SK-N-SH treated with all-trans-retinoic acid at 6 μM for 48 hours (cell line): ENCODE measurements at regions not wholly inside any gene's neighbourhood (a gene's known extent, or its start where the extent isn't known, plus 50 kb on each side); places are given as distances from the start of the nearest gene placed in this dataset.

ENCODE experiments used
- ATAC-seq: fragments of 200-7000 bp; cut with Tn5 transposase; 3 replicates; pipeline ENCODE4 v1.9.1; 2020; ENCODE audit warnings: mild to moderate bottlenecking, moderate library complexity
- ARNTL ChIP-seq: fragments of 450-650 bp; formaldehyde crosslinking; IDR thresholded peaks from 2 replicates; pipeline ENCODE4 v1.5.0; 2020; ENCODE audit warnings: low read depth, mild to moderate bottlenecking, moderate library complexity, borderline replicate concordance
- BACH2 ChIP-seq: fragments of 250-450 bp; sonication (Bioruptor Pico); IDR thresholded peaks from 2 replicates; pipeline ENCODE4 v1.9.0; 2021; ENCODE audit warnings: mild to moderate bottlenecking, borderline replicate concordance
- CREB5 ChIP-seq: fragments of 250-450 bp; sonication (Bioruptor Pico); IDR thresholded peaks from 2 replicates; pipeline ENCODE4 v1.5.1; 2020; ENCODE audit warnings: low read depth, mild to moderate bottlenecking, moderate library complexity
- CSDC2 ChIP-seq: fragments of 250-450 bp; sonication (Bioruptor Pico); IDR thresholded peaks from 2 replicates; pipeline ENCODE4 v1.5.0; 2020; ENCODE audit warnings: mild to moderate bottlenecking, moderate library complexity
- ESRRG ChIP-seq: fragments of 250-450 bp; sonication (Bioruptor Pico); IDR thresholded peaks from 2 replicates; pipeline ENCODE4 v1.6.1; 2021; ENCODE audit warnings: mild to moderate bottlenecking
- GLIS3 ChIP-seq: fragments of 250-450 bp; sonication (Bioruptor Pico); IDR thresholded peaks from 2 replicates; pipeline ENCODE4 v1.5.0; 2020; ENCODE audit warnings: mild to moderate bottlenecking, moderate library complexity
- ISL1 ChIP-seq: fragments of 250-450 bp; sonication (Bioruptor Pico); IDR thresholded peaks from 2 replicates; pipeline ENCODE4 v2.1.2; 2022; ENCODE audit warnings: mild to moderate bottlenecking, moderate library complexity
- OSR1 ChIP-seq: fragments of 250-450 bp; sonication (Bioruptor Pico); IDR thresholded peaks from 2 replicates; pipeline ENCODE4 v1.8.0; 2022; ENCODE audit warnings: moderate library complexity, mild to moderate bottlenecking, inconsistent platforms
- POU6F1 ChIP-seq: fragments of 250-450 bp; sonication (Bioruptor Pico); IDR thresholded peaks from 2 replicates; pipeline ENCODE4 v1.8.0; 2021; ENCODE audit warnings: low read depth, mild to moderate bottlenecking, moderate library complexity, borderline replicate concordance
- PPARA ChIP-seq: fragments of 250-450 bp; sonication (Bioruptor Pico); IDR thresholded peaks from 2 replicates; pipeline ENCODE4 v1.5.0; 2020; ENCODE audit warnings: mild to moderate bottlenecking, borderline replicate concordance
- RARB ChIP-seq: fragments of 250-450 bp; sonication (Bioruptor Pico); IDR thresholded peaks from 2 replicates; pipeline ENCODE4 v1.8.0; 2021; ENCODE audit warnings: mild to moderate bottlenecking, moderate library complexity
- SNAI2 ChIP-seq: fragments of 250-450 bp; sonication (Bioruptor Pico); IDR thresholded peaks from 2 replicates; pipeline ENCODE4 v1.5.0; 2020; ENCODE audit warnings: mild to moderate bottlenecking, moderate library complexity
- TCF4 ChIP-seq: fragments of 250-450 bp; sonication (Bioruptor Pico); IDR thresholded peaks from 2 replicates; pipeline ENCODE4 v1.8.0; 2021; ENCODE audit warnings: mild to moderate bottlenecking, moderate library complexity, borderline replicate concordance
- TOX ChIP-seq: fragments of 250-450 bp; sonication (Bioruptor Pico); IDR thresholded peaks from 2 replicates; pipeline ENCODE4 v1.8.0; 2021; ENCODE audit warnings: mild to moderate bottlenecking, moderate library complexity, borderline replicate concordance
- TSHZ2 ChIP-seq: fragments of 250-450 bp; sonication (Bioruptor Pico); IDR thresholded peaks from 2 replicates; pipeline ENCODE4 v1.5.0; 2020; ENCODE audit warnings: mild to moderate bottlenecking, moderate library complexity
- ZC3H10 ChIP-seq: fragments of 250-450 bp; sonication (Bioruptor Pico); IDR thresholded peaks from 2 replicates; pipeline ENCODE4 v1.5.1; 2021; ENCODE audit warnings: mild to moderate bottlenecking, moderate library complexity
- ZFP3 ChIP-seq: fragments of 250-450 bp; sonication (Bioruptor Pico); IDR thresholded peaks from 2 replicates; pipeline ENCODE4 v1.5.0; 2020; ENCODE audit warnings: mild to moderate bottlenecking, moderate library complexity
- ZFP30 ChIP-seq: fragments of 450-650 bp; formaldehyde crosslinking; IDR thresholded peaks from 2 replicates; pipeline ENCODE4 v1.5.0; 2022; ENCODE audit warnings: mild to moderate bottlenecking, moderate library complexity
- ZNF565 ChIP-seq: fragments of 450-650 bp; formaldehyde crosslinking; conservative IDR thresholded peaks from 2 replicates; pipeline ENCODE4 v1.5.0; 2020; ENCODE audit warnings: low read depth, mild to moderate bottlenecking, moderate library complexity
- ZNF70 ChIP-seq: fragments of 450-650 bp; formaldehyde crosslinking; IDR thresholded peaks from 2 replicates; pipeline ENCODE4 v1.5.0; 2020; ENCODE audit warnings: mild to moderate bottlenecking, moderate library complexity
- TF ChIP-seq, protein P1 (sequence below): fragments of 250-450 bp; sonication (Bioruptor Pico); IDR thresholded peaks from 2 replicates; pipeline ENCODE4 v1.5.1; 2021; ENCODE audit warnings: mild to moderate bottlenecking, moderate library complexity
- TF ChIP-seq, protein P2 (sequence below): fragments of 250-450 bp; sonication (Bioruptor Pico); IDR thresholded peaks from 2 replicates; pipeline ENCODE4 v1.8.0; 2020; ENCODE audit warnings: mild to moderate bottlenecking, moderate library complexity, borderline replicate concordance

GRCh38 chr20:53742685-53743081 is 149.0 kb upstream of the ZNF217 start:
- TF ChIP-seq ARNTL (CRISPR knock-in tag) (no peak), RARB (CRISPR knock-in tag) (no peak), ZNF70 (CRISPR knock-in tag) (no peak), ESRRG (no peak), BACH2 (CRISPR knock-in tag) (no peak), ZC3H10 (CRISPR knock-in tag) (no peak), CREB5 (CRISPR knock-in tag) (no peak), POU6F1 (CRISPR knock-in tag) (no peak), TSHZ2 (no peak), ZFP3 (CRISPR knock-in tag) (no peak), ISL1 (no peak), PPARA (CRISPR knock-in tag) (no peak), CSDC2 (CRISPR knock-in tag) (no peak), SNAI2 (CRISPR knock-in tag) (no peak), OSR1 (CRISPR knock-in tag) (no peak)
- TF ChIP-seq, protein P1, sequence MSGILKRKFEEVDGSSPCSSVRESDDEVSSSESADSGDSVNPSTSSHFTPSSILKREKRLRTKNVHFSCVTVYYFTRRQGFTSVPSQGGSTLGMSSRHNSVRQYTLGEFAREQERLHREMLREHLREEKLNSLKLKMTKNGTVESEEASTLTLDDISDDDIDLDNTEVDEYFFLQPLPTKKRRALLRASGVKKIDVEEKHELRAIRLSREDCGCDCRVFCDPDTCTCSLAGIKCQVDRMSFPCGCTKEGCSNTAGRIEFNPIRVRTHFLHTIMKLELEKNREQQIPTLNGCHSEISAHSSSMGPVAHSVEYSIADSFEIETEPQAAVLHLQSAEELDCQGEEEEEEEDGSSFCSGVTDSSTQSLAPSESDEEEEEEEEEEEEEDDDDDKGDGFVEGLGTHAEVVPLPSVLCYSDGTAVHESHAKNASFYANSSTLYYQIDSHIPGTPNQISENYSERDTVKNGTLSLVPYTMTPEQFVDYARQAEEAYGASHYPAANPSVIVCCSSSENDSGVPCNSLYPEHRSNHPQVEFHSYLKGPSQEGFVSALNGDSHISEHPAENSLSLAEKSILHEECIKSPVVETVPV (CRISPR knock-in tag): no peak

DNA sequence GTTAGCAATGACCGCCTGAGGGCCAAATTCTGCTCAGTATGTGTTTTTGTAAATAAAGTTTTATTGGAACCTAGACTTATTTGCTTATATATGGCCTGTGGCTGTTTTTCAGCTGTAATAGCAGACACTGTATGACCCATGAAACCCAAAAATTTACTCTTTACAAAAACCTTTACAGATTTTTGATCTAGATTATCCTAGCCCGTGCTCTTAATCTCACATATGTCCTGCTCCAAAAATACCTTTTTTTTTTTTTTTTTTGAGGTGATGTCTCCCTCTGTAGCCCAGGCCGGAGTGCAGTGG is 148.0 kb upstream of the ZNF217 start:
- TF ChIP-seq PPARA (CRISPR knock-in tag) (no peak), ISL1 (no peak), ZFP30 (CRISPR knock-in tag) (no peak), GLIS3 (CRISPR knock-in tag) (no peak), ARNTL (CRISPR knock-in tag) (no peak), TCF4 (CRISPR knock-in tag) (no peak), ZNF565 (CRISPR knock-in tag) (no peak), ZNF70 (CRISPR knock-in tag) (no peak), ZFP3 (CRISPR knock-in tag) (no peak), OSR1 (CRISPR knock-in tag) (no peak), POU6F1 (CRISPR knock-in tag) (no peak), TOX (CRISPR knock-in tag) (no peak), TSHZ2 (no peak), CSDC2 (CRISPR knock-in tag) (no peak), BACH2 (CRISPR knock-in tag) (no peak), ZC3H10 (CRISPR knock-in tag) (no peak), CREB5 (CRISPR knock-in tag) (no peak)
- TF ChIP-seq, protein P1 (CRISPR knock-in tag): no peak
- TF ChIP-seq, protein P2, sequence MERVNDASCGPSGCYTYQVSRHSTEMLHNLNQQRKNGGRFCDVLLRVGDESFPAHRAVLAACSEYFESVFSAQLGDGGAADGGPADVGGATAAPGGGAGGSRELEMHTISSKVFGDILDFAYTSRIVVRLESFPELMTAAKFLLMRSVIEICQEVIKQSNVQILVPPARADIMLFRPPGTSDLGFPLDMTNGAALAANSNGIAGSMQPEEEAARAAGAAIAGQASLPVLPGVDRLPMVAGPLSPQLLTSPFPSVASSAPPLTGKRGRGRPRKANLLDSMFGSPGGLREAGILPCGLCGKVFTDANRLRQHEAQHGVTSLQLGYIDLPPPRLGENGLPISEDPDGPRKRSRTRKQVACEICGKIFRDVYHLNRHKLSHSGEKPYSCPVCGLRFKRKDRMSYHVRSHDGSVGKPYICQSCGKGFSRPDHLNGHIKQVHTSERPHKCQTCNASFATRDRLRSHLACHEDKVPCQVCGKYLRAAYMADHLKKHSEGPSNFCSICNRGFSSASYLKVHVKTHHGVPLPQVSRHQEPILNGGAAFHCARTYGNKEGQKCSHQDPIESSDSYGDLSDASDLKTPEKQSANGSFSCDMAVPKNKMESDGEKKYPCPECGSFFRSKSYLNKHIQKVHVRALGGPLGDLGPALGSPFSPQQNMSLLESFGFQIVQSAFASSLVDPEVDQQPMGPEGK: no peak

More at GRCh38 chr20:53742685-53743081, 149.0 kb upstream of the ZNF217 start:
- no peak for ATAC-seq

More for the DNA sequence above, 148.0 kb upstream of the ZNF217 start:
- no peak for ATAC-seq
